ENCODE measurements at regions not wholly inside any gene's neighbourhood (a gene's known extent, or its start where the extent isn't known, plus 50 kb on each side); places are given as distances from the start of the nearest gene placed in this dataset.

GRCh38 chr16:54792811-54793210, 137.9 kb upstream of the IRX5 start:
- H3K9me3 ChIP-seq (replicated peaks), result peaks cover 11% of the 10 kb centered on the region
- intact Hi-C loops (cut with micrococcal nuclease), result no loop called here
- no peak for DNase-seq
- H3K27me3 ChIP-seq (ENCODE audit: low read depth), result no peaks in the 10 kb centered on the region
- H3K4me1 ChIP-seq, result no peaks in the 10 kb centered on the region
- TF ChIP-seq, protein P1, sequence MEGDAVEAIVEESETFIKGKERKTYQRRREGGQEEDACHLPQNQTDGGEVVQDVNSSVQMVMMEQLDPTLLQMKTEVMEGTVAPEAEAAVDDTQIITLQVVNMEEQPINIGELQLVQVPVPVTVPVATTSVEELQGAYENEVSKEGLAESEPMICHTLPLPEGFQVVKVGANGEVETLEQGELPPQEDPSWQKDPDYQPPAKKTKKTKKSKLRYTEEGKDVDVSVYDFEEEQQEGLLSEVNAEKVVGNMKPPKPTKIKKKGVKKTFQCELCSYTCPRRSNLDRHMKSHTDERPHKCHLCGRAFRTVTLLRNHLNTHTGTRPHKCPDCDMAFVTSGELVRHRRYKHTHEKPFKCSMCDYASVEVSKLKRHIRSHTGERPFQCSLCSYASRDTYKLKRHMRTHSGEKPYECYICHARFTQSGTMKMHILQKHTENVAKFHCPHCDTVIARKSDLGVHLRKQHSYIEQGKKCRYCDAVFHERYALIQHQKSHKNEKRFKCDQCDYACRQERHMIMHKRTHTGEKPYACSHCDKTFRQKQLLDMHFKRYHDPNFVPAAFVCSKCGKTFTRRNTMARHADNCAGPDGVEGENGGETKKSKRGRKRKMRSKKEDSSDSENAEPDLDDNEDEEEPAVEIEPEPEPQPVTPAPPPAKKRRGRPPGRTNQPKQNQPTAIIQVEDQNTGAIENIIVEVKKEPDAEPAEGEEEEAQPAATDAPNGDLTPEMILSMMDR (IDR thresholded peaks at IDR 0.05; ENCODE audit: borderline replicate concordance), result no peak
- no peaks in the 10 kb centered on the region for H3K36me3 ChIP-seq
- no peak overlapping the region for H3K4me3 ChIP-seq
- no peak overlapping the region for H3K27ac ChIP-seq (replicated peaks)

GRCh38 chr16:54787045-54787444, 143.6 kb upstream of the IRX5 start:
- DNase-seq, result no peak
- no peaks in the 10 kb centered on the region for H3K27me3 ChIP-seq (ENCODE audit: low read depth)
- H3K9me3 ChIP-seq (replicated peaks), result peaks cover 22% of the 10 kb centered on the region
- H3K36me3 ChIP-seq, result no peaks in the 10 kb centered on the region
- H3K4me1 ChIP-seq, result no peaks in the 10 kb centered on the region
- intact Hi-C loops (cut with micrococcal nuclease), result no loop called here
- TF ChIP-seq, protein P1 (IDR thresholded peaks at IDR 0.05; ENCODE audit: borderline replicate concordance), result no peak
- H3K27ac ChIP-seq (replicated peaks), result no peak overlapping the region
- H3K4me3 ChIP-seq, result no peak overlapping the region

DNA sequence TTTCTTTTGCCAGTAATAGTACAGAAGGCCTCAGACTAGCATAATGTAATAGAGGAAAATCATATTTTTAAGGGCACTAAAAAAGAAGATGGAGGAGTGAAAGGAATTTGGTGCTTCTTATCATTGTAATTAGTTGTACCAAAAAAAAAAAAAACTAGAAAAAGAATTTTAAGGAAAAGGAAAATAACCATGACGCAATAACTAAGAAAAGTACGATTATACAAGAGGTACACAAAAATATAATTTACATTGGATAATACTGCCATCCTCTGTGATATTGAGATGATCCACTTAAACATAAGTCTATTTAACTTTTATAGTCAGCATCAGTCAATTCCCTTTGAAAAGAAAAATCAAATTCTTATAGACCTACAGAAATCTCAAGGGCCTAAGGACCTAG, 146.7 kb upstream of the IRX5 start:
- no peak overlapping the region for H3K27ac ChIP-seq (replicated peaks)
- no peaks in the 10 kb centered on the region for H3K36me3 ChIP-seq
- H3K9me3 ChIP-seq (replicated peaks), result peaks cover 22% of the 10 kb centered on the region
- intact Hi-C loops (cut with micrococcal nuclease), result no loop called here
- TF ChIP-seq, protein P1 (IDR thresholded peaks at IDR 0.05; ENCODE audit: borderline replicate concordance), result no peak
- H3K27me3 ChIP-seq (ENCODE audit: low read depth), result no peaks in the 10 kb centered on the region
- no peak for DNase-seq
- H3K4me1 ChIP-seq, result no peaks in the 10 kb centered on the region
- no peak overlapping the region for H3K4me3 ChIP-seq

- intact Hi-C loops (cut with micrococcal nuclease), result no loop called here
- Histone ChIP-seq H3K4me3 (no peak overlapping the region), H3K27ac (replicated peaks) (no peak overlapping the region), H3K9me3 (replicated peaks) (peaks cover 22% of the 10 kb centered on the region), H3K36me3 (no peaks in the 10 kb centered on the region), H3K4me1 (no peaks in the 10 kb centered on the region), H3K27me3 (ENCODE audit: low read depth) (no peaks in the 10 kb centered on the region)
- DNase-seq, result no peak
- TF ChIP-seq, protein P1 (IDR thresholded peaks at IDR 0.05; ENCODE audit: borderline replicate concordance), result no peak
Observed at GRCh38 chr16:54783226-54783625, 147.4 kb upstream of the IRX5 start.

- DNase-seq, result no peak
- Histone ChIP-seq H3K27me3 (ENCODE audit: low read depth) (peaks cover 4% of the 10 kb centered on the region), H3K4me3 (no peak overlapping the region), H3K36me3 (no peaks in the 10 kb centered on the region), H3K27ac (replicated peaks) (no peak overlapping the region), H3K4me1 (no peaks in the 10 kb centered on the region), H3K9me3 (replicated peaks) (no peaks in the 10 kb centered on the region)
- intact Hi-C loops (cut with micrococcal nuclease), result no loop called here
- TF ChIP-seq, protein P1 (IDR thresholded peaks at IDR 0.05; ENCODE audit: borderline replicate concordance), result no peak
Observed at GRCh38 chr16:54780266-54780665, 150.4 kb upstream of the IRX5 start.

DNA sequence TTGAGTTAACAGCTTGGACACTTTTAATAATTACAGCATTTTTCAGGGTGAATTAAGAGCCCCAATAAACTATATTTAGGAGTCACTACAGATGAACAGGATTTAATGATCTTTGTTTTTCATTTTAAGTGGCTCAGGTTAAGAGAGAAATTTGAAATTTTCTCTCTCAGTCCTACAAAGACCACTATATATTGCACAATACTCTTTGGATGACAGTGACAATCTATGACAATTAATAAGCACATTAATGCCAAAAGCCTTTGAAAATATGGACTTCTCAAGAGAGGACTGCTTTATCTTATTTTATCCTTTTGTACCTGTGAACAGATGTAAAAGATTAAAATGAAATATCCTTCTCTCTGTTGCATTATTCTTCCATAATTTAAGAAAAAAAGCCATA, 151.1 kb upstream of the IRX5 start:
- intact Hi-C loops (cut with micrococcal nuclease), result no loop called here
- no peaks in the 10 kb centered on the region for H3K9me3 ChIP-seq (replicated peaks)
- H3K27me3 ChIP-seq (ENCODE audit: low read depth), result peaks cover 6% of the 10 kb centered on the region

More for the DNA sequence above, 151.1 kb upstream of the IRX5 start:
- H3K36me3 ChIP-seq, result no peaks in the 10 kb centered on the region
- no peak overlapping the region for H3K4me3 ChIP-seq
- no peak for DNase-seq
- TF ChIP-seq, protein P1 (IDR thresholded peaks at IDR 0.05; ENCODE audit: borderline replicate concordance), result no peak
- no peak overlapping the region for H3K27ac ChIP-seq (replicated peaks)
- H3K4me1 ChIP-seq, result no peaks in the 10 kb centered on the region
